ENCODE measurements at regions not wholly inside any gene's neighbourhood (a gene's known extent, or its start where the extent isn't known, plus 50 kb on each side); places are given as distances from the start of the nearest gene placed in this dataset.

GRCh38 chr17:73821665-73822064 is 177.4 kb upstream of the SDK2 start:
- Histone ChIP-seq H3K27ac (no peak overlapping the region), H3K36me3 (no peaks in the 10 kb centered on the region), H3K4me3 (no peak overlapping the region), H3K4me1 (no peaks in the 10 kb centered on the region), H3K27me3 (no peaks in the 10 kb centered on the region), H3K9me3 (no peaks in the 10 kb centered on the region)
- DNase-seq (ENCODE audit: low spot score in 2 of 2), result no peak
- TF ChIP-seq POLR2A (IDR thresholded peaks at IDR 0.05) (no peak), CTCF (IDR thresholded peaks at IDR 0.05) (no peak), POLR2AphosphoS5 (IDR thresholded peaks at IDR 0.05) (no peak)
- intact Hi-C loops (cut with DNase I; ENCODE audit: low total_unique reads), result loop anchor here (5.0 kb wide), 1 partner anchor 184 kb away; no protein-coding TSS in a partner anchor

GRCh38 chr17:73822371-73822770 is 178.1 kb upstream of the SDK2 start:
- Histone ChIP-seq H3K4me3 (no peak overlapping the region), H3K27me3 (no peaks in the 10 kb centered on the region), H3K4me1 (no peaks in the 10 kb centered on the region), H3K9me3 (no peaks in the 10 kb centered on the region), H3K27ac (no peak overlapping the region), H3K36me3 (no peaks in the 10 kb centered on the region)
- intact Hi-C loops (cut with DNase I; ENCODE audit: low total_unique reads), result loop anchor here (5.0 kb wide), 1 partner anchor 185 kb away; no protein-coding TSS in a partner anchor
- no peak for TF ChIP-seq POLR2A (IDR thresholded peaks at IDR 0.05)
- TF ChIP-seq POLR2AphosphoS5 (IDR thresholded peaks at IDR 0.05), result no peak
- TF ChIP-seq CTCF (IDR thresholded peaks at IDR 0.05), result no peak
- no peak for DNase-seq (ENCODE audit: low spot score in 2 of 2)

- Histone ChIP-seq H3K27me3 (no peaks in the 10 kb centered on the region), H3K9me3 (no peaks in the 10 kb centered on the region)
- intact Hi-C loops (cut with DNase I; ENCODE audit: low total_unique reads), result loop anchor here (5.0 kb wide), 1 partner anchor 186 kb away; no protein-coding TSS in a partner anchor
Observed at GRCh38 chr17:73823684-73824083, 179.4 kb upstream of the SDK2 start.

GRCh38 chr17:73824321-73824720 is 180.1 kb upstream of the SDK2 start:
- intact Hi-C loops (cut with DNase I; ENCODE audit: low total_unique reads), result loop anchor here (5.0 kb wide), 1 partner anchor 187 kb away; no protein-coding TSS in a partner anchor
- H3K4me3 ChIP-seq, result no peak overlapping the region
- no peaks in the 10 kb centered on the region for H3K36me3 ChIP-seq
- H3K27me3 ChIP-seq, result no peaks in the 10 kb centered on the region
- no peaks in the 10 kb centered on the region for H3K4me1 ChIP-seq
- no peak for DNase-seq (ENCODE audit: low spot score in 2 of 2)
- no peak overlapping the region for H3K27ac ChIP-seq
- no peaks in the 10 kb centered on the region for H3K9me3 ChIP-seq
- TF ChIP-seq POLR2A (IDR thresholded peaks at IDR 0.05), result no peak
- no peak for TF ChIP-seq POLR2AphosphoS5 (IDR thresholded peaks at IDR 0.05)
- TF ChIP-seq CTCF (IDR thresholded peaks at IDR 0.05), result no peak

More at GRCh38 chr17:73823684-73824083, 179.4 kb upstream of the SDK2 start:
- Histone ChIP-seq H3K27ac (no peak overlapping the region), H3K36me3 (no peaks in the 10 kb centered on the region), H3K4me1 (no peaks in the 10 kb centered on the region), H3K4me3 (no peak overlapping the region)
- no peak for DNase-seq (ENCODE audit: low spot score in 2 of 2)
- TF ChIP-seq POLR2AphosphoS5 (IDR thresholded peaks at IDR 0.05) (no peak), CTCF (IDR thresholded peaks at IDR 0.05) (no peak), POLR2A (IDR thresholded peaks at IDR 0.05) (no peak)

- Histone ChIP-seq H3K9me3 (no peaks in the 10 kb centered on the region), H3K27me3 (no peaks in the 10 kb centered on the region), H3K4me1 (no peaks in the 10 kb centered on the region), H3K36me3 (no peaks in the 10 kb centered on the region), H3K4me3 (no peak overlapping the region), H3K27ac (no peak overlapping the region)
- TF ChIP-seq POLR2A (IDR thresholded peaks at IDR 0.05) (no peak), POLR2AphosphoS5 (IDR thresholded peaks at IDR 0.05) (no peak), CTCF (IDR thresholded peaks at IDR 0.05) (no peak)
- DNase-seq (ENCODE audit: low spot score in 2 of 2), result no peak
- intact Hi-C loops (cut with DNase I; ENCODE audit: low total_unique reads), result no loop called here
Observed at GRCh38 chr17:73826181-73826871, 182.1 kb upstream of the SDK2 start.

All from breast epithelium (tissue), 4 donors.